Astrocyte (in vitro differentiated cells and primary cell): ENCODE measurements at regions not wholly inside any gene's neighbourhood (a gene's known extent, or its start where the extent isn't known, plus 50 kb on each side); places are given as distances from the start of the nearest gene placed in this dataset.

ENCODE experiments used
- DNase-seq: peaks from one replicate; pipeline ENCODE4 v3.0.0-alpha.2; 2010; ENCODE audit warnings: low read depth
- FAIRE-seq: peaks from 2 replicates; lab custom pipeline; 2011; peaks lifted over from hg19 to GRCh38; lab: Jason Lieb, UNC
- H2AFZ ChIP-seq: 2 replicates; pipeline ENCODE4 v1.6.0; 2012; ENCODE audit warnings: low read depth, low read length, inconsistent platforms
- H3K27ac ChIP-seq: 2 replicates; pipeline ENCODE4 v1.5.1; 2011; ENCODE audit warnings: low read depth, low read length, inconsistent platforms
- H3K27me3 ChIP-seq: 2 replicates; pipeline ENCODE4 v1.6.0; 2011; ENCODE audit warnings: low read length, inconsistent platforms; ENCODE audit not compliant: insufficient read depth
- H3K36me3 ChIP-seq: 2 replicates; pipeline ENCODE4 v1.5.1; 2011; ENCODE audit warnings: low read length, inconsistent platforms; ENCODE audit not compliant: insufficient read depth
- H3K4me1 ChIP-seq: 2 replicates; pipeline ENCODE4 v1.5.1; 2011; ENCODE audit warnings: low read length, inconsistent platforms; ENCODE audit not compliant: insufficient read depth
- H3K4me2 ChIP-seq: 2 replicates; pipeline ENCODE4 v1.6.0; 2012; ENCODE audit warnings: low read length, inconsistent platforms
- H3K4me3 ChIP-seq: 2 replicates; pipeline ENCODE4 v1.5.1; 2011; ENCODE audit warnings: low read depth, mild to moderate bottlenecking, low read length, inconsistent platforms; ENCODE audit not compliant: insufficient read depth
- H3K79me2 ChIP-seq: 2 replicates; pipeline ENCODE4 v1.6.0; 2012; ENCODE audit warnings: mild to moderate bottlenecking, low read length, inconsistent platforms; ENCODE audit not compliant: insufficient read depth
- H3K9ac ChIP-seq: 2 replicates; pipeline ENCODE4 v1.6.0; 2012; ENCODE audit warnings: mild to moderate bottlenecking, low read length, inconsistent platforms
- H3K9me3 ChIP-seq: 2 replicates; pipeline ENCODE4 v1.5.1; 2012; ENCODE audit warnings: low read depth, mild to moderate bottlenecking, low read length, inconsistent platforms; ENCODE audit not compliant: insufficient read depth
- H4K20me1 ChIP-seq: 2 replicates; pipeline ENCODE4 v1.6.0; 2012; ENCODE audit warnings: low read length, inconsistent platforms; ENCODE audit not compliant: insufficient read depth
- H3K27ac Mint-ChIP-seq: one replicate; pipeline ENCODE4 v1.8.0; 2021; ENCODE audit warnings: mild to moderate bottlenecking, mixed read lengths; ENCODE audit not compliant: unreplicated experiment
- H3K27me3 Mint-ChIP-seq: one replicate; pipeline ENCODE4 v1.8.0; 2021; ENCODE audit warnings: low read depth, mixed read lengths; ENCODE audit not compliant: unreplicated experiment
- H3K36me3 Mint-ChIP-seq: one replicate; pipeline ENCODE4 v1.8.0; 2021; ENCODE audit warnings: low read depth, mixed read lengths; ENCODE audit not compliant: unreplicated experiment
- H3K4me1 Mint-ChIP-seq: one replicate; pipeline ENCODE4 v1.8.0; 2021; ENCODE audit warnings: low read depth, mixed read lengths; ENCODE audit not compliant: unreplicated experiment
- H3K4me3 Mint-ChIP-seq: one replicate; pipeline ENCODE4 v1.8.0; 2021; ENCODE audit warnings: mild to moderate bottlenecking, moderate library complexity, mixed read lengths; ENCODE audit not compliant: unreplicated experiment
- H3K9me3 Mint-ChIP-seq: one replicate; pipeline ENCODE4 v1.8.0; 2021; ENCODE audit warnings: mild to moderate bottlenecking, mixed read lengths; ENCODE audit not compliant: unreplicated experiment
- CTCF ChIP-seq: IDR thresholded peaks from 2 replicates; pipeline ENCODE4 v1.5.1; 2011; ENCODE audit warnings: low read depth, mild to moderate bottlenecking, inconsistent platforms, low read length, moderate library complexity; ENCODE audit not compliant: insufficient read depth
- EZH2 ChIP-seq: IDR thresholded peaks from 2 replicates; pipeline ENCODE4 v1.6.1; 2012; ENCODE audit warnings: mild to moderate bottlenecking, low read length, inconsistent platforms; ENCODE audit not compliant: insufficient read depth

GRCh38 chr5:29040404-29040803 is 2002.0 kb upstream of the CDH9 start:
- no peak overlapping the region for H2AFZ ChIP-seq
- H3K4me1 ChIP-seq: no peaks in the 10 kb centered on the region
- H3K4me3 ChIP-seq: no peak overlapping the region
- H3K27ac ChIP-seq: no peak overlapping the region
- H3K9me3 ChIP-seq: no peaks in the 10 kb centered on the region
- H3K79me2 ChIP-seq: no peaks in the 10 kb centered on the region
- no peak overlapping the region for H3K9ac ChIP-seq
- no peak for DNase-seq
- TF ChIP-seq CTCF: no peak
- no peak for TF ChIP-seq EZH2
- no peak overlapping the region for H3K4me2 ChIP-seq
- FAIRE-seq: no peak
- Mint-ChIP-seq H3K4me3 (no peak overlapping the region), H3K27ac (no peak overlapping the region), H3K36me3 (no peaks in the 10 kb centered on the region), H3K27me3 (no peaks in the 10 kb centered on the region), H3K9me3 (no peaks in the 10 kb centered on the region), H3K4me1 (peaks cover 4% of the 10 kb centered on the region)
- H3K36me3 ChIP-seq: no peaks in the 10 kb centered on the region
- no peaks in the 10 kb centered on the region for H4K20me1 ChIP-seq
- no peaks in the 10 kb centered on the region for H3K27me3 ChIP-seq

GRCh38 chr5:29039994-29040393 is 2001.6 kb upstream of the CDH9 start:
- DNase-seq: no peak
- H2AFZ ChIP-seq: no peak overlapping the region
- no peaks in the 10 kb centered on the region for H3K4me1 ChIP-seq
- no peak overlapping the region for H3K9ac ChIP-seq
- FAIRE-seq: no peak
- no peak overlapping the region for H3K4me3 Mint-ChIP-seq
- no peaks in the 10 kb centered on the region for H4K20me1 ChIP-seq
- no peaks in the 10 kb centered on the region for H3K36me3 Mint-ChIP-seq
- H3K4me3 ChIP-seq: no peak overlapping the region
- H3K27ac ChIP-seq: no peak overlapping the region
- H3K79me2 ChIP-seq: no peaks in the 10 kb centered on the region
- TF ChIP-seq EZH2 (no peak), CTCF (no peak)
- no peaks in the 10 kb centered on the region for H3K9me3 ChIP-seq
- H3K4me2 ChIP-seq: no peak overlapping the region
- no peaks in the 10 kb centered on the region for H3K27me3 Mint-ChIP-seq
- H3K36me3 ChIP-seq: no peaks in the 10 kb centered on the region
- H3K27ac Mint-ChIP-seq: no peak overlapping the region
- H3K9me3 Mint-ChIP-seq: no peaks in the 10 kb centered on the region
- H3K4me1 Mint-ChIP-seq: peaks cover 4% of the 10 kb centered on the region
- no peaks in the 10 kb centered on the region for H3K27me3 ChIP-seq

GRCh38 chr5:29037716-29038115 is 1999.3 kb upstream of the CDH9 start:
- Histone ChIP-seq H3K9ac (no peak overlapping the region), H3K36me3 (no peaks in the 10 kb centered on the region), H3K79me2 (no peaks in the 10 kb centered on the region), H4K20me1 (no peaks in the 10 kb centered on the region), H3K4me2 (no peak overlapping the region), H3K9me3 (no peaks in the 10 kb centered on the region), H2AFZ (no peak overlapping the region), H3K27me3 (no peaks in the 10 kb centered on the region), H3K4me1 (no peaks in the 10 kb centered on the region), H3K4me3 (no peak overlapping the region), H3K27ac (no peak overlapping the region)
- Mint-ChIP-seq H3K4me1 (peaks cover 4% of the 10 kb centered on the region), H3K9me3 (peaks cover 3% of the 10 kb centered on the region), H3K4me3 (no peak overlapping the region), H3K27me3 (no peaks in the 10 kb centered on the region), H3K27ac (peak overlapping the region; percentile 44), H3K36me3 (no peaks in the 10 kb centered on the region)
- no peak for DNase-seq
- FAIRE-seq: no peak
- TF ChIP-seq EZH2 (no peak), CTCF (no peak)
